Neural cell (in vitro differentiated cells): ENCODE measurements at regions not wholly inside any gene's neighbourhood (a gene's known extent, or its start where the extent isn't known, plus 50 kb on each side); places are given as distances from the start of the nearest gene placed in this dataset.

Experiments
- CTCF ChIP-seq: fragments of 450-650 bp; IDR thresholded peaks from 2 replicates; pipeline ENCODE4 v1.5.1; 2014; ENCODE audit warnings: antibody characterized with exemption, mild to moderate bottlenecking, moderate library complexity; ENCODE audit not compliant: poor library complexity, severe bottlenecking
- EZH2 ChIP-seq: fragments of 200-600, 300-800 bp; shearing (Covaris generic), sonication (generic); IDR thresholded peaks from 2 replicates; pipeline ENCODE4 v1.6.1; 2014; ENCODE audit warnings: antibody characterized with exemption, low read length, borderline replicate concordance, mild to moderate bottlenecking; ENCODE audit not compliant: insufficient read depth, poor library complexity, severe bottlenecking

GRCh38 chr2:199707593-199708185 is 143.3 kb downstream of the FTCDNL1 start:
- no peak for TF ChIP-seq EZH2
- TF ChIP-seq CTCF = no peak
